ENCODE measurements at regions not wholly inside any gene's neighbourhood (a gene's known extent, or its start where the extent isn't known, plus 50 kb on each side); places are given as distances from the start of the nearest gene placed in this dataset.

GRCh38 chr11:134634897-134635831, 223.1 kb upstream of the B3GAT1 start:
- H3K36me3 ChIP-seq: no peaks in the 10 kb centered on the region

GRCh38 chr11:134633276-134633675, 221.2 kb upstream of the B3GAT1 start:
- H3K27me3 ChIP-seq: peaks cover 0 to 15% (median 0%) of the 10 kb centered on the region in 4 donors
- 88% methylated on average over 6 of the region's 6 CpGs for WGBS
- H3K36me3 ChIP-seq: no peaks in the 10 kb centered on the region
- H3K9me3 ChIP-seq: no peaks in the 10 kb centered on the region
- H3K4me1 ChIP-seq: no peaks in the 10 kb centered on the region
- no peak for DNase-seq (ENCODE audit: extremely low spot score)
- intact Hi-C loops (cut with DNase I): no loop called here
- no peak overlapping the region for H3K27ac ChIP-seq (replicated peaks in 1 of 4)
- TF ChIP-seq CTCF (IDR thresholded peaks at IDR 0.05): no peak
- no peak for TF ChIP-seq POLR2AphosphoS5 (IDR thresholded peaks at IDR 0.05)
- no peak for TF ChIP-seq EP300 (IDR thresholded peaks at IDR 0.05)
- no peak for TF ChIP-seq POLR2A (IDR thresholded peaks at IDR 0.05; ENCODE audit: low read depth)
- no peak overlapping the region for H3K4me3 ChIP-seq

More at GRCh38 chr11:134634897-134635831, 223.1 kb upstream of the B3GAT1 start:
- 74% methylated on average over 22 of the region's 22 CpGs for WGBS
- no peaks in the 10 kb centered on the region for H3K4me1 ChIP-seq
- no peak for DNase-seq (ENCODE audit: extremely low spot score)
- intact Hi-C loops (cut with DNase I): no loop called here
- no peaks in the 10 kb centered on the region for H3K9me3 ChIP-seq
- no peak overlapping the region for H3K27ac ChIP-seq (replicated peaks in 1 of 4)
- no peak overlapping the region for H3K4me3 ChIP-seq
- peaks cover 0 to 21% (median 0%) of the 10 kb centered on the region in 4 donors for H3K27me3 ChIP-seq
- no peak for TF ChIP-seq CTCF (IDR thresholded peaks at IDR 0.05)
- no peak for TF ChIP-seq POLR2A (IDR thresholded peaks at IDR 0.05; ENCODE audit: low read depth)
- TF ChIP-seq EP300 (IDR thresholded peaks at IDR 0.05): no peak
- TF ChIP-seq POLR2AphosphoS5 (IDR thresholded peaks at IDR 0.05): no peak

GRCh38 chr11:134632347-134633119, 220.5 kb upstream of the B3GAT1 start:
- no peak for TF ChIP-seq EP300 (IDR thresholded peaks at IDR 0.05)
- TF ChIP-seq CTCF (IDR thresholded peaks at IDR 0.05): no peak
- TF ChIP-seq POLR2A (IDR thresholded peaks at IDR 0.05; ENCODE audit: low read depth): no peak
- no peak for TF ChIP-seq POLR2AphosphoS5 (IDR thresholded peaks at IDR 0.05)
- 86% methylated on average over 11 of the region's 16 CpGs for WGBS
- peaks cover 0 to 22% (median 0%) of the 10 kb centered on the region in 4 donors for H3K27me3 ChIP-seq
- H3K36me3 ChIP-seq: no peaks in the 10 kb centered on the region
- H3K27ac ChIP-seq (replicated peaks in 1 of 4): no peak overlapping the region
- no peak overlapping the region for H3K4me3 ChIP-seq
- no peak for DNase-seq (ENCODE audit: extremely low spot score)
- no peaks in the 10 kb centered on the region for H3K4me1 ChIP-seq
- intact Hi-C loops (cut with DNase I): no loop called here
- H3K9me3 ChIP-seq: no peaks in the 10 kb centered on the region

- WGBS: 82% methylated on average over 12 of the region's 13 CpGs
- intact Hi-C loops (cut with DNase I): no loop called here
Observed at GRCh38 chr11:134630861-134631260, 218.8 kb upstream of the B3GAT1 start.

More at GRCh38 chr11:134630861-134631260, 218.8 kb upstream of the B3GAT1 start:
- TF ChIP-seq EP300 (IDR thresholded peaks at IDR 0.05) (no peak), POLR2A (IDR thresholded peaks at IDR 0.05; ENCODE audit: low read depth) (no peak), CTCF (IDR thresholded peaks at IDR 0.05) (no peak), POLR2AphosphoS5 (IDR thresholded peaks at IDR 0.05) (no peak)
- no peak overlapping the region for H3K4me3 ChIP-seq
- H3K27ac ChIP-seq (replicated peaks in 1 of 4): no peak overlapping the region
- H3K4me1 ChIP-seq: no peaks in the 10 kb centered on the region
- DNase-seq (ENCODE audit: extremely low spot score): no peak
- H3K27me3 ChIP-seq: peaks cover 0 to 22% (median 0%) of the 10 kb centered on the region in 4 donors
- H3K9me3 ChIP-seq: no peaks in the 10 kb centered on the region
- H3K36me3 ChIP-seq: no peaks in the 10 kb centered on the region

All from esophagus muscularis mucosa (tissue), 4 donors.